IMR-90 (cell line): ENCODE measurements at regions not wholly inside any gene's neighbourhood (a gene's known extent, or its start where the extent isn't known, plus 50 kb on each side); places are given as distances from the start of the nearest gene placed in this dataset.

ENCODE experiments used
- ATAC-seq: fragments of 200-7000 bp; cut with Tn5 transposase; 2 replicates; pipeline ENCODE4 v1.9.1; 2020; ENCODE audit warnings: low read depth, mild to moderate bottlenecking, moderate library complexity
- BruUV-seq: library from RNA; stranded (reverse); fragments of 400-500 nt; replicated peaks from 2 replicates; lab custom pipeline; 2021; lab: Mats Ljungman, UMichigan
- CTCF ChIA-PET: fragments of 300-600 bp; formaldehyde crosslinking; extraction: SDS; loops from one replicate; lab custom pipeline; 2021; ENCODE audit warnings: antibody characterized with exemption; lab: Yijun Ruan, JAX
- POLR2A ChIA-PET: fragments of 300-600 bp; sonication (Branson Sonifier 250); formaldehyde crosslinking; loops from one replicate; lab custom pipeline; 2022; ENCODE audit warnings: antibody characterized with exemption; ENCODE audit not compliant: unreplicated experiment; lab: Charles Lee
- DNase-seq: peaks from one replicate; pipeline ENCODE4 v3.0.0; 2013
- H2AFZ ChIP-seq: replicated peaks from 2 replicates; pipeline ENCODE3; 2013; ENCODE audit warnings: low read length, mild to moderate bottlenecking; ENCODE audit not compliant: poor library complexity
- H2AK5ac ChIP-seq: 2 replicates; pipeline ENCODE4 v1.6.1; 2013; ENCODE audit warnings: low read depth, low read length, inconsistent platforms
- H2AK9ac ChIP-seq: replicated peaks from 2 replicates; pipeline ENCODE3; 2013; ENCODE audit warnings: mild to moderate bottlenecking, low read depth, low read length, moderate library complexity; ENCODE audit not compliant: poor library complexity
- H2BK120ac ChIP-seq: 2 replicates; pipeline ENCODE4 v1.6.1; 2013; ENCODE audit warnings: low read depth, low read length, inconsistent platforms
- H2BK15ac ChIP-seq: 3 replicates; pipeline ENCODE4 v1.6.1; 2013; ENCODE audit warnings: low read depth, low read length, inconsistent platforms
- H2BK20ac ChIP-seq: 2 replicates; pipeline ENCODE4 v1.6.1; 2013; ENCODE audit warnings: low read depth, mild to moderate bottlenecking, inconsistent platforms, low read length, moderate library complexity
- H2BK5ac ChIP-seq: 2 replicates; pipeline ENCODE4 v1.6.1; 2013; ENCODE audit warnings: mild to moderate bottlenecking, low read depth, low read length, inconsistent platforms; ENCODE audit not compliant: poor library complexity, severe bottlenecking
- H3K14ac ChIP-seq: replicated peaks from 2 replicates; pipeline ENCODE4 v1.6.1; 2013; ENCODE audit warnings: low read depth, low read length, inconsistent platforms
- H3K18ac ChIP-seq: 2 replicates; pipeline ENCODE4 v1.6.1; 2013; ENCODE audit warnings: low read depth, low read length, control low read depth
- H3K23ac ChIP-seq: 2 replicates; pipeline ENCODE4 v1.6.1; 2013; ENCODE audit warnings: low read depth, low read length, inconsistent platforms
- H3K27ac ChIP-seq: 2 replicates; pipeline ENCODE4 v1.5.1; 2013; ENCODE audit warnings: mild to moderate bottlenecking, control low read depth, low read length; ENCODE audit not compliant: insufficient read depth
- H3K27me3 ChIP-seq: 2 replicates; pipeline ENCODE4 v1.6.1; 2013; ENCODE audit warnings: low read length; ENCODE audit not compliant: control insufficient read depth, insufficient read depth
- H3K36me3 ChIP-seq: 2 replicates; pipeline ENCODE4 v1.6.1; 2013; ENCODE audit warnings: low read length, mixed read lengths; ENCODE audit not compliant: control insufficient read depth, insufficient read depth
- H3K4ac ChIP-seq: 2 replicates; pipeline ENCODE4 v1.6.1; 2013; ENCODE audit warnings: low read depth, low read length, inconsistent platforms
- H3K4me1 ChIP-seq: 2 replicates; pipeline ENCODE4 v1.6.1; 2013; ENCODE audit warnings: low read length, mixed read lengths; ENCODE audit not compliant: control insufficient read depth, insufficient read depth
- H3K4me2 ChIP-seq: 2 replicates; pipeline ENCODE4 v1.6.1; 2013; ENCODE audit warnings: low read depth, mild to moderate bottlenecking, control low read depth, low read length, moderate library complexity
- H3K4me3 ChIP-seq: 2 replicates; pipeline ENCODE4 v1.5.1; 2013; ENCODE audit warnings: low read depth, mild to moderate bottlenecking, control low read depth, low read length, moderate library complexity; ENCODE audit not compliant: insufficient read depth
- H3K56ac ChIP-seq: 2 replicates; pipeline ENCODE4 v1.6.1; 2013; ENCODE audit warnings: low read length, inconsistent platforms; ENCODE audit not compliant: insufficient read depth; ENCODE audit errors: extremely low read depth
- H3K79me1 ChIP-seq, 2 experiments: 2 replicates each; pipeline ENCODE4 v1.6.1; 2013; ENCODE audit warnings: low read length in 2 of 2, inconsistent platforms in 1 of 2, low read depth in 1 of 2
- H3K9ac ChIP-seq: 2 replicates; pipeline ENCODE4 v1.6.1; 2013; ENCODE audit warnings: low read depth, low read length, control low read depth
- H3K9me1 ChIP-seq: 2 replicates; pipeline ENCODE4 v1.6.1; 2013; ENCODE audit warnings: low read length, inconsistent platforms; ENCODE audit not compliant: insufficient read depth
- H3K9me3 ChIP-seq: 2 replicates; pipeline ENCODE4 v1.6.1; 2013; ENCODE audit warnings: low read length; ENCODE audit not compliant: control insufficient read depth, insufficient read depth
- H4K20me1 ChIP-seq: 2 replicates; pipeline ENCODE4 v1.6.1; 2013; ENCODE audit warnings: low read length, inconsistent platforms; ENCODE audit not compliant: insufficient read depth
- H4K5ac ChIP-seq: 2 replicates; pipeline ENCODE4 v1.6.1; 2013; ENCODE audit warnings: mild to moderate bottlenecking, low read depth, low read length, control low read depth
- H4K8ac ChIP-seq, 2 experiments: 2 replicates each; pipeline ENCODE4 v1.6.1; 2013; ENCODE audit warnings: low read depth in 2 of 2, low read length in 2 of 2, control low read depth in 1 of 2, inconsistent platforms in 1 of 2
- H4K91ac ChIP-seq: 2 replicates; pipeline ENCODE4 v1.6.1; 2013; ENCODE audit warnings: low read depth, low read length, inconsistent platforms; ENCODE audit not compliant: insufficient read depth
- CEBPB ChIP-seq: IDR thresholded peaks from 2 replicates; pipeline ENCODE4 v1.6.1; 2012; ENCODE audit warnings: low read depth, low read length, improper control_type of control experiment
- CTCF ChIP-seq: conservative IDR thresholded peaks from 2 replicates; pipeline ENCODE4 v1.5.1; 2012; ENCODE audit warnings: mild to moderate bottlenecking, low read depth, low read length, improper control_type of control experiment
- ELK1 ChIP-seq: fragments of 150-350 bp; IDR thresholded peaks from 2 replicates; pipeline ENCODE4 v1.6.1; 2016; ENCODE audit warnings: low read depth, mild to moderate bottlenecking, low read length, moderate library complexity, borderline replicate concordance
- MAZ ChIP-seq: IDR thresholded peaks from 2 replicates; pipeline ENCODE4 v1.6.1; 2012; ENCODE audit warnings: low read depth, mild to moderate bottlenecking, low read length, improper control_type of control experiment, moderate library complexity, borderline replicate concordance
- MXI1 ChIP-seq: IDR thresholded peaks from 2 replicates; pipeline ENCODE4 v1.6.1; 2012; ENCODE audit warnings: low read depth, mild to moderate bottlenecking, low read length, moderate library complexity, borderline replicate concordance
- NFE2L2 ChIP-seq: fragments of 150-350 bp; IDR thresholded peaks from 2 replicates; pipeline ENCODE4 v1.6.1; 2016; ENCODE audit warnings: low read depth, mild to moderate bottlenecking, low read length
- RAD21 ChIP-seq: IDR thresholded peaks from 2 replicates; pipeline ENCODE4 v1.6.1; 2012; ENCODE audit warnings: low read length, improper control_type of control experiment
- RCOR1 ChIP-seq: IDR thresholded peaks from 2 replicates; pipeline ENCODE4 v1.6.1; 2012; ENCODE audit warnings: mild to moderate bottlenecking, low read length, improper control_type of control experiment; ENCODE audit not compliant: insufficient replicate concordance
- SMC3 ChIP-seq: fragments of 150-350 bp; IDR thresholded peaks from 2 replicates; pipeline ENCODE4 v1.6.1; 2016; ENCODE audit warnings: low read depth, mild to moderate bottlenecking, antibody characterized with exemption, low read length, moderate library complexity
- whole genome bisulfite sequencing, 2 experiments: methylation state at CpG; one replicate each; pipeline versions ENCODE4 v1.1.5 to v1.1.7; 2013; ENCODE audit warnings: missing lambda C conversion rate in 2 of 2; ENCODE audit not compliant: insufficient read length in 1 of 2; ENCODE audit errors: extremely low coverage in 2 of 2; 5-methylcytosine and 5-hydroxymethylcytosine counted together
- dilution Hi-C: fragments of 300-500 bp; cut with HindIII; formaldehyde crosslinking; loops from one replicate; pipeline ENCODE4 v1.14.3; 2018; ENCODE audit warnings: low sequenced_read_pairs; ENCODE audit not compliant: unreplicated experiment
- in situ Hi-C: fragments of 300-500 bp; cut with MboI; formaldehyde crosslinking; loops from 3 replicates; pipeline ENCODE4 v1.14.3; 2019; ENCODE audit warnings: low sequenced_read_pairs, inconsistent platforms, mixed read lengths
- intact Hi-C: fragments of 100-400 bp; cut with micrococcal nuclease; formaldehyde crosslinking; loops from 2 replicates; pipeline ENCODE4 v1.10.0; 2022
- TF ChIP-seq, protein P1 (sequence below): fragments of 150-350 bp; IDR thresholded peaks from 2 replicates; pipeline ENCODE4 v1.6.1; 2017; ENCODE audit warnings: mild to moderate bottlenecking, antibody characterized with exemption, low read length, low read depth

GRCh38 chr5:166499447-166500240 is 1791.8 kb upstream of the WWC1 start:
- Histone ChIP-seq H2BK20ac (no peak overlapping the region), H4K91ac (no peak overlapping the region), H3K9me1 (no peaks in the 10 kb centered on the region), H3K4me2 (no peak overlapping the region), H3K56ac (no peak overlapping the region), H3K9ac (no peak overlapping the region), H3K27ac (no peak overlapping the region), H3K9me3 (peaks cover 7% of the 10 kb centered on the region), H2BK120ac (no peak overlapping the region), H2AFZ (no peak overlapping the region), H3K4ac (no peak overlapping the region), H4K20me1 (no peaks in the 10 kb centered on the region), H2AK5ac (no peak overlapping the region), H2AK9ac (no peak overlapping the region), H3K36me3 (no peaks in the 10 kb centered on the region), H3K23ac (no peak overlapping the region), H3K27me3 (no peaks in the 10 kb centered on the region), H3K14ac (no peak overlapping the region), H3K4me3 (no peak overlapping the region), H4K5ac (no peak overlapping the region), H2BK15ac (no peak overlapping the region), H2BK5ac (no peak overlapping the region), H3K79me1 (no peaks in the 10 kb centered on the region), H3K4me1 (no peaks in the 10 kb centered on the region), H3K18ac (no peak overlapping the region), H4K8ac (no peak overlapping the region)
- POLR2A ChIA-PET = no interaction called here
- dilution Hi-C loops (no loop called here), in situ Hi-C loops (no loop called here), intact Hi-C loops (no loop called here)
- ATAC-seq = no peak
- no TSS peak for BruUV-seq
- TF ChIP-seq ELK1 (no peak), RAD21 (no peak), RCOR1 (no peak), NFE2L2 (no peak), SMC3 (no peak), CEBPB (no peak), MAZ (no peak), MXI1 (no peak), CTCF (no peak)
- TF ChIP-seq, protein P1, sequence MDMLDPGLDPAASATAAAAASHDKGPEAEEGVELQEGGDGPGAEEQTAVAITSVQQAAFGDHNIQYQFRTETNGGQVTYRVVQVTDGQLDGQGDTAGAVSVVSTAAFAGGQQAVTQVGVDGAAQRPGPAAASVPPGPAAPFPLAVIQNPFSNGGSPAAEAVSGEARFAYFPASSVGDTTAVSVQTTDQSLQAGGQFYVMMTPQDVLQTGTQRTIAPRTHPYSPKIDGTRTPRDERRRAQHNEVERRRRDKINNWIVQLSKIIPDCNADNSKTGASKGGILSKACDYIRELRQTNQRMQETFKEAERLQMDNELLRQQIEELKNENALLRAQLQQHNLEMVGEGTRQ = no peak
- no CpG with 5 or more reads among the region's 3 CpGs for WGBS, 2 experiments
- CTCF ChIA-PET = no interaction called here
- no peak for DNase-seq
